NCI-H2107 (cell line): ENCODE measurements at regions not wholly inside any gene's neighbourhood (a gene's known extent, or its start where the extent isn't known, plus 50 kb on each side); places are given as distances from the start of the nearest gene placed in this dataset.
"Not testable (repeated sequence)": the region's sequence is repeated elsewhere in the genome, so short reads cannot be mapped to it uniquely, and the experiment has no call there.

Source experiments
- DNase-seq: peaks from one replicate; lab custom pipeline; 2025; lab: John Stamatoyannopoulos, UW

- no peak for DNase-seq
Observed at GRCh38 chr2:153307223-153307622, 171.3 kb downstream of the RPRM start.

GRCh38 chr2:153299809-153300208 lies 178.8 kb downstream of the RPRM start:
- DNase-seq: no peak

GRCh38 chr2:153299217-153299616 lies 179.3 kb downstream of the RPRM start:
- DNase-seq: no peak

- DNase-seq: no peak
Observed at GRCh38 chr2:153294199-153294786, 184.3 kb downstream of the RPRM start.

GRCh38 chr2:153291718-153292117 lies 186.8 kb downstream of the RPRM start:
- no peak for DNase-seq

GRCh38 chr2:153287109-153287801 lies 191.3 kb downstream of the RPRM start:
- DNase-seq: no peak

- no peak for DNase-seq
Observed at GRCh38 chr2:153268941-153269461, 209.6 kb downstream of the RPRM start.

GRCh38 chr2:153256876-153257275 lies 221.7 kb downstream of the RPRM start:
- not testable (repeated sequence) for DNase-seq

GRCh38 chr2:153246636-153247035 lies 231.9 kb downstream of the RPRM start:
- not testable (repeated sequence) for DNase-seq

GRCh38 chr2:153235516-153235915 lies 243.0 kb downstream of the RPRM start:
- DNase-seq: no peak

GRCh38 chr2:153232464-153232863 lies 246.1 kb downstream of the RPRM start:
- DNase-seq: no peak

GRCh38 chr2:153230977-153231376 lies 247.6 kb downstream of the RPRM start:
- DNase-seq: no peak

GRCh38 chr2:153228904-153229303 lies 249.7 kb downstream of the RPRM start:
- DNase-seq: no peak

- no peak for DNase-seq
Observed at GRCh38 chr2:153227981-153228380, 250.6 kb downstream of the RPRM start.

GRCh38 chr2:153222231-153223165 lies 256.1 kb downstream of the RPRM start:
- DNase-seq: no peak

GRCh38 chr2:153221506-153221905 lies 257.1 kb downstream of the RPRM start:
- DNase-seq: no peak

- no peak for DNase-seq
Observed at GRCh38 chr2:153221087-153221486, 257.5 kb downstream of the RPRM start.

- DNase-seq: no peak
Observed at GRCh38 chr2:153218851-153219250, 259.7 kb downstream of the RPRM start.

- no peak for DNase-seq
Observed at GRCh38 chr2:153214337-153214736, 264.2 kb downstream of the RPRM start.

- no peak for DNase-seq
Observed at GRCh38 chr2:153213022-153213421, 265.5 kb downstream of the RPRM start.

GRCh38 chr2:153197402-153198386 lies 280.9 kb downstream of the RPRM start:
- DNase-seq: no peak
